Thyroid gland (tissue), 4 donors: ENCODE measurements at regions not wholly inside any gene's neighbourhood (a gene's known extent, or its start where the extent isn't known, plus 50 kb on each side); places are given as distances from the start of the nearest gene placed in this dataset.

Experiments
- DNase-seq, 2 donors: peaks; one replicate each; pipeline ENCODE4 v3.0.0-alpha.2; 2019
- H3K27ac ChIP-seq, 3 donors: fragments of 200-600 bp; sonication (generic); 1 replicate in 2 of 3; 2 replicates in 1 of 3; pipeline ENCODE4 v1.5.1; 2016 to 2019; ENCODE audit warnings: mild to moderate bottlenecking in 1 of 3, moderate library complexity in 1 of 3
- H3K27me3 ChIP-seq: fragments of 200-600 bp; sonication (generic); one replicate; pipeline ENCODE4 v1.5.1; 2019
- H3K36me3 ChIP-seq, 2 donors: fragments of 200-600 bp; sonication (generic); one replicate each; pipeline ENCODE4 v1.5.1; 2016 to 2019
- H3K4me1 ChIP-seq, 2 donors: fragments of 200-600 bp; sonication (generic); one replicate each; pipeline ENCODE4 v1.5.1; 2017 to 2019
- H3K4me3 ChIP-seq, 3 donors: fragments of 200-600 bp; sonication (generic); replicated peaks in 1 of 3; 1 replicate in 2 of 3; 2 replicates in 1 of 3; pipeline ENCODE4 v1.5.1; 2016; ENCODE audit warnings: mild to moderate bottlenecking in 1 of 3
- H3K9me3 ChIP-seq: fragments of 200-600 bp; sonication (generic); one replicate; pipeline ENCODE4 v1.5.1; 2017
- CTCF ChIP-seq, 6 experiments: fragments of 200-600 bp in 3 of 6; fragments of 450-650 bp in 3 of 6; sonication (generic) in 3 of 6; IDR thresholded peaks; one replicate each; pipeline ENCODE4 v1.5.1; 2016 to 2019; ENCODE audit warnings: antibody characterized with exemption in 6 of 6, mild to moderate bottlenecking in 2 of 6, inconsistent platforms in 1 of 6, moderate library complexity in 1 of 6
- POLR2A ChIP-seq, 2 donors: fragments of 450-650 bp; IDR thresholded peaks; one replicate each; pipeline ENCODE4 v1.6.1; 2017; ENCODE audit warnings: antibody characterized with exemption in 2 of 2, mild to moderate bottlenecking in 2 of 2, moderate library complexity in 1 of 2
- WGBS, 2 donors: methylation state at CpG; one replicate each; pipeline ENCODE4 v1.1.5; 2017; 5-methylcytosine and 5-hydroxymethylcytosine counted together
- intact Hi-C: fragments of 100-400 bp; cut with DNase I; formaldehyde crosslinking; loops from one replicate; pipeline ENCODE4 v1.15.1; 2023

GRCh38 chr5:108523360-108523759 lies 141.5 kb upstream of the FBXL17 start:
- H3K9me3 ChIP-seq, result no peaks in the 10 kb centered on the region
- DNase-seq, result no peak
- H3K4me3 ChIP-seq, result no peak overlapping the region
- H3K4me1 ChIP-seq, result no peaks in the 10 kb centered on the region
- no peaks in the 10 kb centered on the region for H3K36me3 ChIP-seq
- no peaks in the 10 kb centered on the region for H3K27me3 ChIP-seq
- TF ChIP-seq POLR2A (IDR thresholded peaks at IDR 0.05) (no peak), CTCF (IDR thresholded peaks at IDR 0.05) (no peak)
- no peak overlapping the region for H3K27ac ChIP-seq
- intact Hi-C loops, result no loop called here

- intact Hi-C loops, result no loop called here
- no peak overlapping the region for H3K27ac ChIP-seq
- no peaks in the 10 kb centered on the region for H3K27me3 ChIP-seq
- no peaks in the 10 kb centered on the region for H3K4me1 ChIP-seq
- TF ChIP-seq POLR2A (IDR thresholded peaks at IDR 0.05), result no peak
- TF ChIP-seq CTCF (IDR thresholded peaks at IDR 0.05), result peak in 5 of 6 experiments; percentile 5 to 50 (median 50)
- no peaks in the 10 kb centered on the region for H3K36me3 ChIP-seq
- WGBS, 2 donors, result 18 to 26% methylated on average over 4 of the region's 4 CpGs
- H3K4me3 ChIP-seq, result no peak overlapping the region
- no peak for DNase-seq
- no peaks in the 10 kb centered on the region for H3K9me3 ChIP-seq
Observed at GRCh38 chr5:108521841-108522506, 140.1 kb upstream of the FBXL17 start.

DNA sequence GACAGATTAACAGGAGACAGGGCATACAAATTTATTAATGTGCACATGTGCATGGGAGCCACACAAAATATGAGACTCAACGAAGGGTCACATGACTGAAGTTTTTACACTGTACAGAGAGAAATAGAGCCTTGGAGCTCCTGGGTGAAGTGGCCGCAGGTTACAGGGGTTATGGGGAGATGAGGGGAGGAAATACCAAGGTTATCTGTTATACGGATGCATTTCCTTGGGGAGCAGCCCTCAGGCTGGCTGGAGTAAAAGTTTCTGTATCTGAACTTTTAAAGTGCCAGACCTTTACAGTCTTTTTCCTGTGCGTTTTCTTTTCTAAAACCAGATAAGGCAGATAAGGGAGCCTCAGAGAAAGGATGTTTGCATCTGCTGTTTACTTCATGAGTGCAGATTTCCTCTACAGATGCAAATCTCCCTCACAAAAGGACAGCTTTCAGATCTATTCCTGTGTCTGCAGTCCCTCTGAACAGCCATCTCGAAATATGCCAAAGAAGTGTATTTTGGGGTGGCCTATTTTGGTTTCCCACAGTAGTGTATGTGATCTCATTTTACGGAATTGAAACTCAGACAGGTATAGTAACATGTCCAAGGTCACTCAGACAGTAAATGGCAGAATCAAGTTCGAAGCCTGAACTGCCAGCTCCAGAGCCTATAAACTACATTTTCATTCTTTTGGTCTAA lies 139.3 kb upstream of the FBXL17 start:
- H3K27ac ChIP-seq, result no peak overlapping the region
- no peak for TF ChIP-seq CTCF (IDR thresholded peaks at IDR 0.05)
- no peak for TF ChIP-seq POLR2A (IDR thresholded peaks at IDR 0.05)
- no peak for DNase-seq
- H3K4me3 ChIP-seq, result no peak overlapping the region
- H3K36me3 ChIP-seq, result no peaks in the 10 kb centered on the region
- no peaks in the 10 kb centered on the region for H3K9me3 ChIP-seq
- H3K4me1 ChIP-seq, result no peaks in the 10 kb centered on the region
- no peaks in the 10 kb centered on the region for H3K27me3 ChIP-seq
- intact Hi-C loops, result no loop called here
- 37 to 46% methylated on average over 7 of the region's 7 CpGs for WGBS, 2 donors

DNA sequence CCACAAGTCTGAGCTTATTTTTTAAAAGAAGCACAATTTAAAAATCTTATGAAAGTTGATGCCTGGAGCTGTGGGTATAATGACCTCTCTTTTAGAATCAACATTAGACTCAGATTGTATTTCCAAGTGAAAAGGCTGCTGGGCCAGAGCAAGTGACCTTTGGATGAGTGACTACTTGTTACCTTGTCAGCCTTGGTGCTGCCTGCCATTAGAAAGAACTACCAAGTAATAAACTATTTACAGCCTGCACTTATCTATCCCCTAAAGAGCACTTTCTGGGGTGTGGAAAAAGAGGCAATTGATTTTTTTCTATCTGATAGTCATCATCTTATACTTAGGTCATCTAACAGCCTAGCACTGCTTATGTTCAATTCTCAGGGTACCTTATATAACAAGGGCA lies 134.9 kb upstream of the FBXL17 start:
- Histone ChIP-seq H3K36me3 (no peaks in the 10 kb centered on the region), H3K4me1 (no peaks in the 10 kb centered on the region), H3K27ac (no peak overlapping the region), H3K9me3 (no peaks in the 10 kb centered on the region), H3K4me3 (no peak overlapping the region), H3K27me3 (no peaks in the 10 kb centered on the region)
- TF ChIP-seq CTCF (IDR thresholded peaks at IDR 0.05) (no peak), POLR2A (IDR thresholded peaks at IDR 0.05) (no peak)
- intact Hi-C loops, result no loop called here
- no peak for DNase-seq

DNA sequence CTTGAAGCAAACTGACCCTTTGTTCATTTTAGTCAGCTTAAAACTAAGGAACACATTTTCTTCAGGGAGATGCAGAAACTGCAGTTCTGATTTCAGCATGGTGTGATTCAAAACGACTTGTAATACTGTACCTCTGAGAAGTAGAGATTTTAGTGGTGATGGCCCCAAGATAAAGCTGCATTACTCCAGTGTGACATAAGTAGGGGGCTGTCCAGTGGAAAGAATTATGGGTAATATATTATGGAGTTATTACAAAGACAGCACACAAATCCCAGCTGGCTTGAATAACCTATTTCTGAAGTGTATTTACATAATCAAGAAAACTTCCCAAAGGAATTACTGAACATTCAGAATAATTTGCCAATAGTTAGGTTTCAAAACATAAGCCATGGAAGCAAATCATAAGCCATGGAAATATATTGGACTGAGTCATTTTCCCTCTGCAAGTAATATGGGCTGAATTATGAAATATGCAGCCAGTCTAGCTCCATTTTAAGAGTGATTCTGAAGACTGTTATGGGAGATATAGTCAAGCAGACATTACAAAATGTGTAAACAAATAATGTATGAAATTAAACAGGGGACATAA lies 133.7 kb upstream of the FBXL17 start:
- Histone ChIP-seq H3K4me3 (no peak overlapping the region), H3K27me3 (no peaks in the 10 kb centered on the region), H3K4me1 (no peaks in the 10 kb centered on the region), H3K9me3 (no peaks in the 10 kb centered on the region), H3K36me3 (no peaks in the 10 kb centered on the region), H3K27ac (no peak overlapping the region)
- no peak for DNase-seq
- 46 to 76% methylated on average over 1 of the region's 1 CpG for WGBS, 2 donors
- intact Hi-C loops, result no loop called here
- TF ChIP-seq CTCF (IDR thresholded peaks at IDR 0.05), result no peak
- no peak for TF ChIP-seq POLR2A (IDR thresholded peaks at IDR 0.05)
